ENCODE measurements at regions not wholly inside any gene's neighbourhood (a gene's known extent, or its start where the extent isn't known, plus 50 kb on each side); places are given as distances from the start of the nearest gene placed in this dataset.

DNA sequence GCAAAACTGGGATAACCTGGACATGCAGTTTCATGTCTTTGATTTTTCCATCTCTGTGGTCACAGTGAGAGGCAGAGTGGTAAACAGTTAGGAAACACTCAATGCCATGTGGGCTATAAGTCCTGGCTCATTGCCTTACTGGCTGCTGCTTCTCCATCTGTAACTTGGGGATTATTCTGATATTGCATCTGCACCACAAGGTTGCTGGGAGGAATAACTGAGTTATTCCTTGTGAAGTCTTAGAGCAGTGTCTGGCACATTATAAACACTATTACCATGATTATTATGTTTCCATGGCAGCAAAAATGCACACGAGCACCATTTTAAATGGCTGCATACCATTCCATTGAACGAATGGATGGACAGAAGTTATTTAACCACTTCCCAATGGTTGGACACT is 111.7 kb upstream of the CDH5 start:
- TF ChIP-seq, protein P1, sequence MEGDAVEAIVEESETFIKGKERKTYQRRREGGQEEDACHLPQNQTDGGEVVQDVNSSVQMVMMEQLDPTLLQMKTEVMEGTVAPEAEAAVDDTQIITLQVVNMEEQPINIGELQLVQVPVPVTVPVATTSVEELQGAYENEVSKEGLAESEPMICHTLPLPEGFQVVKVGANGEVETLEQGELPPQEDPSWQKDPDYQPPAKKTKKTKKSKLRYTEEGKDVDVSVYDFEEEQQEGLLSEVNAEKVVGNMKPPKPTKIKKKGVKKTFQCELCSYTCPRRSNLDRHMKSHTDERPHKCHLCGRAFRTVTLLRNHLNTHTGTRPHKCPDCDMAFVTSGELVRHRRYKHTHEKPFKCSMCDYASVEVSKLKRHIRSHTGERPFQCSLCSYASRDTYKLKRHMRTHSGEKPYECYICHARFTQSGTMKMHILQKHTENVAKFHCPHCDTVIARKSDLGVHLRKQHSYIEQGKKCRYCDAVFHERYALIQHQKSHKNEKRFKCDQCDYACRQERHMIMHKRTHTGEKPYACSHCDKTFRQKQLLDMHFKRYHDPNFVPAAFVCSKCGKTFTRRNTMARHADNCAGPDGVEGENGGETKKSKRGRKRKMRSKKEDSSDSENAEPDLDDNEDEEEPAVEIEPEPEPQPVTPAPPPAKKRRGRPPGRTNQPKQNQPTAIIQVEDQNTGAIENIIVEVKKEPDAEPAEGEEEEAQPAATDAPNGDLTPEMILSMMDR (IDR thresholded peaks at IDR 0.05; ENCODE audit: borderline replicate concordance, insufficient read depth, low read depth, low read length), result no peak
- no peak overlapping the region for H3K4me3 ChIP-seq (ENCODE audit: low read depth, low read length)

DNA sequence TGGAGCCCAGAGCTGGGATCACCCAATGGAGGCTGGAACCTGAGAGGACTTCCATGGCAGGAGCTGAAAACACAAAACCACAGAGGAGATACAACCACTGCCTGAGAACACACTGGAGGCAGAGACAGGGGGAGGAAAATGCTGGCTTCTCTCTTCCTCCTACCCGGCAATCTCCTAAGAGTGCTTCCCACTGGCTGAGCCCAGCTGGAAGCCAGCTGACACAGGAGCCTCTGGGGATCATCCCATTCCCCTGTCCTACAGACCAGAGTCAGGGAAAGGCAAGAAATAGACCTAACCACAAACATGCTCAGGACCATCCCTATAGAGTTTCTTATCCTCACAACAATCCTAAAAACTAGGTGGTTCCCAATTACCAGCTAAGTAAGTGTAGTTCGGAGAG is 112.4 kb upstream of the CDH5 start:
- TF ChIP-seq, protein P1 (IDR thresholded peaks at IDR 0.05; ENCODE audit: borderline replicate concordance, insufficient read depth, low read depth, low read length), result no peak
- H3K4me3 ChIP-seq (ENCODE audit: low read depth, low read length), result no peak overlapping the region

DNA sequence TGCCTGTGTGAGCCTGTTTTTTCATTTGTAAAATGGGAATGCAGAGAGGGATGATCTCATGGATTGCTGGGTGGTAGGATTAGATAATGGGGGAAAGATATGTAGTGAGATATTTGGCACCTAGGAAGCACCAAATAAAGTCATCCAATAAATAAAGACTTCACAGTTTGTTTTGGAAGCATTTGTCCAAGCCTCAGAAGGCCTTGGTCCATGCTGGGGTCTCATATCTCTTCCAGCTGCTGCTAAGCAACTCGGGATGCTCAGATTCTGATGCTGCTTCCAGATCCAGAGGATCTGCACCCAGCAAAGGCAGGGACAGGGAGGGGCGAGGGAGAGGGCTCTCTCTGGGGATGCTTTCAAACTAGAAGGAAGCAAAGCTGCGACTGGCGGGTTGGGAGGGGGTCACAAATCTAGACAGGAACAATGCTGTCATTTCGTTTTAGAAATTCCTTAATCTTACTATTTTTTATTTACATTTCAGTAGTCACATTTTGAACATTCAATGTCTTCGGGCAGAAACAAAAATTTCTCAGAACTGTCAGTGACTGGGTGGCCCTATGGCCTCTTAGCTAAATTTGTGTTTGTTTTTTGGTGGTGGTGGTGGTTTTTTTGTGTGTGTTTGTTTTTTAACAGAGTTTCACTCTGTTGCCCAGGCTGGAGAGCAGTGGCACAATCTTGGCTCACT is 114.9 kb upstream of the CDH5 start:
- no peak overlapping the region for H3K4me3 ChIP-seq (ENCODE audit: low read depth, low read length)
- TF ChIP-seq, protein P1 (IDR thresholded peaks at IDR 0.05; ENCODE audit: borderline replicate concordance, insufficient read depth, low read depth, low read length), result no peak

DNA sequence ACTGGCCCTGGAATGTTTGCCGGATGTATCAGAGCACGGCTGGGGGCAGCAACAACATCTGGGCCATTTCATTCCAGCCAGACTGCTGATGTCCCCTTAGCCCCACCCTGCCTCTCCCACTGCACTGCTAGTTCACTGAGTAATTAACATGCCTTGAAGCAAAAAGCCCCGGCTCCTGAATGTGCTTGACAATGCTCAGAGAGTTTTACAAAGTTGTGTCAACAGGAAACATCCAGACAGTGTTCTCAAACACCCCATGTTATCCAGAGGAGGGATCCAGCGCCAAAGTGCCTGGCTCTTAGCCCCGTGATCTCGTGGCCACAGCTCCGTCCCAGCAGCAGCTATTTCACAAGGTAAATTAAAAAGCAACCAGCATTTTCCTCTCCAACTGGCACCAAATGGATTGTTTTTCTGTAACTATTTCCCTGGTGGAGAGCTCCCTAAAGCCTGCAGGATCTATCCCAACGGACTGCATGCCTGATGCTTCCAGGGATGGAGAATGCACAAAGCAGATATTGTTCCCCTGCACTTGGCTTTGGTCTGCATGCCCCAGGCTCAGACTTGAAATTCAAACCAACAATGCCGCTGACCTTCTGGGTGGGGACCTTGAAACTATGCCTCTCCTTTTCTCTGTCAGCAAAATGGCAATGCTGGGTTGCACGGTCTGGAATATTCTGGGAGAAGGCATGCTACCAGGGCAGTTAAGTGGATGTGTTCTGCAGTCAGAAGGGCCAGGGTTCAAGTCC is 115.6 kb upstream of the CDH5 start:
- no peak overlapping the region for H3K4me3 ChIP-seq (ENCODE audit: low read depth, low read length)
- TF ChIP-seq, protein P1 (IDR thresholded peaks at IDR 0.05; ENCODE audit: borderline replicate concordance, insufficient read depth, low read depth, low read length), result no peak

DNA sequence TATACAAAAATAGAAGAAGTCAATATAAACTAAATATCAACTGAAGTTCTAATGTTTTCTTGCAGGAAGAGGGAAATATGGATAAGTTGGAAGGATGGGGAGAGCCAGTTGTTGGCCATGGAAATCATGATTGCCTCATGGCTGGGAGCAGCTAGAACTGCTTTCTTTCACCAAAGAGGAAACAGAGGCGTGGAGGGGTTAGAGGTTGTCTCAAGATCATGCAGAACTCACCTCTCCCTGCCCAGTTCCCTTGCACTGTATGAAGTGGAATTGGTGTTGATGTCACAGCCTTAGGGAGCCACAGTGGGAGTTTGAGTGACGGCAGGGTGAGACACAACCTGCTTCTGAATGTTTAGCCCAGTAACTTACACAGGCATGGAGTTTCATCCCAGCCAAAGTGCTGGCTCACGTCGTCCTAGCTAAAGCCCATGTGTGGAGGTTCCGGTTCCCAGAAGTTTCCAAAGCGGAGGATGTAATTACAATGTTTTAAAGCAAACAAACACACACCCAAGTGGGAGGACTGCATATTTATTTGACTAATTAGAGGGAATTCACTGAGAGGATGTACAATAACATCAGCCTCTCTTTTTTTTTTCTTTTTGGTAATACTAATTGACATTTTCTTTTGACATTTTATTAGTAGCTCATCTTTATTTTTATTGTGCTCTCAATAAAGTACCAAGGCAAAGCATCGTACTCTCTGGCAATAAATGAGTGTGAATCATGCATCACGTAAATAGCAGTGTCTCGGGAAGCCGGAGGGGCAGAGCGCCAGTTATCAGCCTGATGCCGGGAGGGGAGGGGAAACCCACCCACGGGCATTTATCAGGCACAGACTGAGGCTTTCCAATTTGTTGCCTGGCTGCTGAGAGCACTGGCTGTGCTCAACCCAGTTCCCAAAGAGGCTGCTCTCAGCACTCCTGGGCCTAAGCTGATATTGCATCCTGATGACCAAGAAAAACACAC is 118.7 kb upstream of the CDH5 start:
- no peak overlapping the region for H3K4me3 ChIP-seq (ENCODE audit: low read depth, low read length)
- TF ChIP-seq, protein P1 (IDR thresholded peaks at IDR 0.05; ENCODE audit: borderline replicate concordance, insufficient read depth, low read depth, low read length), result no peak

DNA sequence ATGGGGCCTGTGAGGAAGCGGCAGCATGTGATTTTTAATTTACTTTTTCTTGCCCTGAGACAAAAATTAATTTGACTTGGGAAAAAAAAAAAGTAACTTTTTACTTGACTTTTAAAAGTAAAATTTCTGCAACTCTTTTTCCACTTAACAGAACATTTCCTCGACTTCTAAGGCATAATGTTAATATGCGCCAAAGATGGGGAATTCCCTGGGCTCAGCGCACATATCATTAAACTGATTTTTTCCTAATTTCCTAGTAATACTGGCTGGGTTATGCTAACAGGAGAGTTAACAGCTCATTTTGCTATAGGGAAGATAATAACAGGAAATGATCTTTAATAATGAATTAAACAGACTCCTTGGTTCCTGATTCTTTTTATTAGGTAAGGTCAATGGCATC is 120.6 kb upstream of the CDH5 start:
- no peak overlapping the region for H3K4me3 ChIP-seq (ENCODE audit: low read depth, low read length)
- TF ChIP-seq, protein P1 (IDR thresholded peaks at IDR 0.05; ENCODE audit: borderline replicate concordance, insufficient read depth, low read depth, low read length), result no peak

All from GM12875 (cell line).